ENCODE measurements at regions not wholly inside any gene's neighbourhood (a gene's known extent, or its start where the extent isn't known, plus 50 kb on each side); places are given as distances from the start of the nearest gene placed in this dataset.

- intact Hi-C loops (cut with micrococcal nuclease; ENCODE audit: unreplicated experiment), result no loop called here
- DNase-seq, result peak in 1 of 2 experiments; percentile 19
- H3K4me1 ChIP-seq (replicated peaks; ENCODE audit: insufficient read depth), result peaks cover 26% of the 10 kb centered on the region
- POLR2A ChIA-PET (ENCODE audit: unreplicated experiment), result no interaction called here
- no peaks in the 10 kb centered on the region for H4K20me1 ChIP-seq (ENCODE audit: insufficient read depth)
- peaks cover 19% of the 10 kb centered on the region; the same call in 1 of the 2 replicates for H3F3A ChIP-seq (ENCODE audit: insufficient read depth, low read depth)
- no peak overlapping the region for H3K4me2 ChIP-seq
- H3K79me2 ChIP-seq (ENCODE audit: low read depth), result no peaks in the 10 kb centered on the region
- H3K36me3 ChIP-seq (ENCODE audit: low read depth), result no peaks in the 10 kb centered on the region
- no peak for TF ChIP-seq EZH2 (IDR thresholded peaks at IDR 0.05; ENCODE audit: low read depth)
- no peak for TF ChIP-seq CTCF (conservative IDR thresholded peaks at IDR 0.05)
- H3K27ac ChIP-seq, result no peak overlapping the region
- no peak overlapping the region for H3K4me3 ChIP-seq
- no TSS peak for BruUV-seq (replicated peaks)
- H3K9me2 ChIP-seq (ENCODE audit: insufficient read depth), result no peaks in the 10 kb centered on the region
- H2AFZ ChIP-seq, result no peak overlapping the region
- H3K9me3 ChIP-seq (ENCODE audit: insufficient read depth, low read depth), result no peaks in the 10 kb centered on the region
- no peaks in the 10 kb centered on the region for H3K27me3 ChIP-seq (ENCODE audit: insufficient read depth, low read depth)
- CTCF ChIA-PET, result no interaction called here
These were observed 99.4 kb upstream of the BCL6 start for GRCh38 chr3:187844708-187845107.

- Histone ChIP-seq H3K27ac (no peak overlapping the region), H3K4me2 (no peak overlapping the region), H3K4me3 (no peak overlapping the region), H3K27me3 (ENCODE audit: insufficient read depth, low read depth) (no peaks in the 10 kb centered on the region), H2AFZ (no peak overlapping the region), H3K4me1 (replicated peaks; ENCODE audit: insufficient read depth) (peaks cover 35% of the 10 kb centered on the region), H3K36me3 (ENCODE audit: low read depth) (no peaks in the 10 kb centered on the region), H3F3A (ENCODE audit: insufficient read depth, low read depth) (peaks cover 26% of the 10 kb centered on the region; the same call in 1 of the 2 replicates), H4K20me1 (ENCODE audit: insufficient read depth) (no peaks in the 10 kb centered on the region), H3K9me2 (ENCODE audit: insufficient read depth) (no peaks in the 10 kb centered on the region), H3K9me3 (ENCODE audit: insufficient read depth, low read depth) (no peaks in the 10 kb centered on the region), H3K79me2 (ENCODE audit: low read depth) (no peaks in the 10 kb centered on the region)
- peak in 1 of 2 experiments; percentile 26 for DNase-seq
- ChIA-PET CTCF (no interaction called here), POLR2A (ENCODE audit: unreplicated experiment) (no interaction called here)
- intact Hi-C loops (cut with micrococcal nuclease; ENCODE audit: unreplicated experiment), result no loop called here
- no TSS peak for BruUV-seq (replicated peaks)
- TF ChIP-seq EZH2 (IDR thresholded peaks at IDR 0.05; ENCODE audit: low read depth) (no peak), CTCF (conservative IDR thresholded peaks at IDR 0.05) (no peak)
These were observed 100.6 kb upstream of the BCL6 start for GRCh38 chr3:187845826-187846225.

GRCh38 chr3:187848401-187848800 lies 103.1 kb upstream of the BCL6 start:
- H3K79me2 ChIP-seq (ENCODE audit: low read depth), result no peaks in the 10 kb centered on the region
- CTCF ChIA-PET, result no interaction called here
- peaks cover 22% of the 10 kb centered on the region for H3K4me1 ChIP-seq (replicated peaks; ENCODE audit: insufficient read depth)
- DNase-seq, result peak in 1 of 2 experiments; percentile 30
- no peak overlapping the region for H3K4me2 ChIP-seq
- POLR2A ChIA-PET (ENCODE audit: unreplicated experiment), result interaction anchor here (0.7 to 0.8 kb wide), 2 partner anchors 290 to 314 kb away, joined by 8 to 11 read pairs; no protein-coding TSS in a partner anchor
- no peak overlapping the region for H3K27ac ChIP-seq
- H4K20me1 ChIP-seq (ENCODE audit: insufficient read depth), result no peaks in the 10 kb centered on the region
- no TSS peak for BruUV-seq (replicated peaks)
- no peak overlapping the region for H3K4me3 ChIP-seq
- H3F3A ChIP-seq (ENCODE audit: insufficient read depth, low read depth), result peaks cover 13% of the 10 kb centered on the region; the same call in 1 of the 2 replicates
- H3K9me2 ChIP-seq (ENCODE audit: insufficient read depth), result no peaks in the 10 kb centered on the region
- H3K27me3 ChIP-seq (ENCODE audit: insufficient read depth, low read depth), result no peaks in the 10 kb centered on the region
- peaks cover 4% of the 10 kb centered on the region for H3K9me3 ChIP-seq (ENCODE audit: insufficient read depth, low read depth)
- intact Hi-C loops (cut with micrococcal nuclease; ENCODE audit: unreplicated experiment), result no loop called here
- no peak for TF ChIP-seq CTCF (conservative IDR thresholded peaks at IDR 0.05)
- TF ChIP-seq EZH2 (IDR thresholded peaks at IDR 0.05; ENCODE audit: low read depth), result no peak
- H2AFZ ChIP-seq, result no peak overlapping the region
- no peaks in the 10 kb centered on the region for H3K36me3 ChIP-seq (ENCODE audit: low read depth)

Data from PC-9 (cell line).